PFSK-1 (cell line): ENCODE measurements at regions not wholly inside any gene's neighbourhood (a gene's known extent, or its start where the extent isn't known, plus 50 kb on each side); places are given as distances from the start of the nearest gene placed in this dataset.

Experiments used
- FOXP2 ChIP-seq: optimal IDR thresholded peaks from 2 replicates; pipeline ENCODE3; 2011; ENCODE audit warnings: borderline replicate concordance, control low read depth, inconsistent platforms; ENCODE audit not compliant: insufficient read depth; ENCODE audit errors: extremely low read length, extremely low read depth
- POLR2AphosphoS5 ChIP-seq: IDR thresholded peaks from 2 replicates; pipeline ENCODE4 v1.6.1; 2012; ENCODE audit warnings: low read depth, mild to moderate bottlenecking, control low read depth, low read length, moderate library complexity
- SIN3A ChIP-seq: IDR thresholded peaks from 2 replicates; pipeline ENCODE4 v1.6.1; 2012; ENCODE audit warnings: mild to moderate bottlenecking, low read length, moderate library complexity, borderline replicate concordance; ENCODE audit not compliant: insufficient read depth
- TAF1 ChIP-seq: IDR thresholded peaks from 2 replicates; pipeline ENCODE4 v1.6.1; 2012; ENCODE audit warnings: low read length, control low read depth, borderline replicate concordance; ENCODE audit not compliant: insufficient read depth
- TF ChIP-seq, protein P1 (sequence below), 2 experiments: IDR thresholded peaks; 2 replicates each; pipeline versions ENCODE4 v1.6.1 to v1.8.0; 2011 to 2012; ENCODE audit warnings: low read depth in 2 of 2, low read length in 2 of 2, control low read depth in 1 of 2, inconsistent platforms in 1 of 2, mild to moderate bottlenecking in 1 of 2, moderate library complexity in 1 of 2; ENCODE audit not compliant: insufficient read depth in 1 of 2

DNA sequence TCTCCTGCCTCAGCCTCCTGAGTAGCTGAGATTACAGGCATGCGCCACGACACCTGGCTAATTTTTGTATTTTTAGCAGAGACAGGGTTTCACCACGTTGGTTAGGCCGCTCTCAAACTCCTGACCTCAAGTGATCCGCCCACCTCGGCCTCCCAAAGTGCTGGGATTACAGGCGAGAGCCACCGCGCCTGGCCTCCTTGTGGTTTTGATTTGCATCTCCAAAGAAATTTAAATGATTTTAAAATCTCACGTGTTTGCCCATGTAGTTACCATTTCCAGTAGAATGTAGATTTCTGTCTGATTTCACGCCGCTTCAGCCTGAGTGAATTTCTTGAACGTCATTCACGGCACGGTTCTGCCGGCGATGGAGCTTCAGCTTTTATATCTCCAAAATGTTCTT, 55.8 kb downstream of the IGF2 start:
- no peak for TF ChIP-seq TAF1
- no peak for TF ChIP-seq SIN3A

DNA sequence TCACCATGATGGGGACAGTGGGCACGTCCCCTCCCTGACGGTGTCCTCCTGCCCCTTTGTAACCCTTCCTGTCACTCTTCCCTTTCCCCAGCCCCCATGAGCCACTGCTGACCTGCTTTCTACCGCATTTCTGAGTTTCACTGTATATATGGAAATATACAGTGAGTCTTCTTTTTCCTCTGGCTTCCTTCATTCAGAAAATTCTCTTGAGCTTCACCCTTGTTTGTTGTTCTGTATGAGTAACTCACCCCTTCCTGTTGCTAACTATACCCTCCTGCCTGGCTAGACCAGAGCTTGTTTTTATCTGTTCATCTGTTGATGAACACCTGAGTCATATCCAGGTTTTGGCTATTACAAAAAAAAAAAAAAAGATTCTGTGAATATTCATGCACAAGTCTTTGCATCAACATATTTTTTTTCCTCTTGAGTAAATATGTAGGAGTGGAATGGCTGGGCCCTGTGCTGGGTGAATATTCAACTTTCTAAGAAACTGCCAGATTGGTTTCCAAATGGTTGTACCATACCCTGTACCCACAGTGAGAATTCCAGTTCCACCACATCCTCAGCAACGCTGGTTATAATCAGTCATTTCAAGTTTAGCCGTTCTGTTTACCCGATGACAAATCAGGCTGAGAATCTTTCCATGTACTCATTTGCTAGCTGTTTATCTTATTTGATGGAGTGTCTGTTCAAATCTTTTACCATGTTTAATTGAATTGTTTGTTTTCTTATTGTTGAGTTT, 62.0 kb downstream of the IGF2 start:
- 0 out of 2 replicates have a peak, but pooled peaks have one; percentile 30 for TF ChIP-seq TAF1
- TF ChIP-seq POLR2AphosphoS5: peak; percentile 61
- TF ChIP-seq SIN3A: peak; percentile 38; the same call in 1 of the 2 replicates
- no peak for TF ChIP-seq FOXP2
- TF ChIP-seq, protein P1, sequence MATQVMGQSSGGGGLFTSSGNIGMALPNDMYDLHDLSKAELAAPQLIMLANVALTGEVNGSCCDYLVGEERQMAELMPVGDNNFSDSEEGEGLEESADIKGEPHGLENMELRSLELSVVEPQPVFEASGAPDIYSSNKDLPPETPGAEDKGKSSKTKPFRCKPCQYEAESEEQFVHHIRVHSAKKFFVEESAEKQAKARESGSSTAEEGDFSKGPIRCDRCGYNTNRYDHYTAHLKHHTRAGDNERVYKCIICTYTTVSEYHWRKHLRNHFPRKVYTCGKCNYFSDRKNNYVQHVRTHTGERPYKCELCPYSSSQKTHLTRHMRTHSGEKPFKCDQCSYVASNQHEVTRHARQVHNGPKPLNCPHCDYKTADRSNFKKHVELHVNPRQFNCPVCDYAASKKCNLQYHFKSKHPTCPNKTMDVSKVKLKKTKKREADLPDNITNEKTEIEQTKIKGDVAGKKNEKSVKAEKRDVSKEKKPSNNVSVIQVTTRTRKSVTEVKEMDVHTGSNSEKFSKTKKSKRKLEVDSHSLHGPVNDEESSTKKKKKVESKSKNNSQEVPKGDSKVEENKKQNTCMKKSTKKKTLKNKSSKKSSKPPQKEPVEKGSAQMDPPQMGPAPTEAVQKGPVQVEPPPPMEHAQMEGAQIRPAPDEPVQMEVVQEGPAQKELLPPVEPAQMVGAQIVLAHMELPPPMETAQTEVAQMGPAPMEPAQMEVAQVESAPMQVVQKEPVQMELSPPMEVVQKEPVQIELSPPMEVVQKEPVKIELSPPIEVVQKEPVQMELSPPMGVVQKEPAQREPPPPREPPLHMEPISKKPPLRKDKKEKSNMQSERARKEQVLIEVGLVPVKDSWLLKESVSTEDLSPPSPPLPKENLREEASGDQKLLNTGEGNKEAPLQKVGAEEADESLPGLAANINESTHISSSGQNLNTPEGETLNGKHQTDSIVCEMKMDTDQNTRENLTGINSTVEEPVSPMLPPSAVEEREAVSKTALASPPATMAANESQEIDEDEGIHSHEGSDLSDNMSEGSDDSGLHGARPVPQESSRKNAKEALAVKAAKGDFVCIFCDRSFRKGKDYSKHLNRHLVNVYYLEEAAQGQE (IDR thresholded peaks at IDR 0.05; ENCODE audit: insufficient read depth in 1 of 2, low read depth in 2 of 2, low read length in 2 of 2): 0 out of 4 replicates have a peak, but pooled peaks of 1 of the 2 experiments have one; percentile 7

DNA sequence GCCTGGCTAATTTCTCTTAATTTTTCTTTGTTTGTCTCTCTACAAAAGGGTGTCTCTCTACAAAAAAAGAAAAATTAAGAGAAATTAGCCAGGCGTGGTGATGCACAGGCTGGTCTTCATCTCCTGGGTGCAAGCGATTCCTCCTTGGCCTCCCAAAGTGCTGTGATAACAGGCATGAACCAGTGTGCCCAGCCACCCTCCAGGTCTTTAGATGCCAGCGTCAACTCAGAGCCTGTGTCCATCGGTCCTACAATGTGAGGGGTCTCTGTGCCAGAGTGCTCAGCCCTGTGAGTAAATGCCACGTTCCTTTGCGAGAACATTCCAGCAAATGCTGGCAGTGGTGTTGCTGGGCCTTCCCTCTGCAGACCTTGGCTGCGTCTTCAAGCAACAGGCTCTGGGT, 62.7 kb downstream of the IGF2 start:
- TF ChIP-seq POLR2AphosphoS5: no peak
- no peak for TF ChIP-seq SIN3A
- TF ChIP-seq FOXP2: no peak
- TF ChIP-seq TAF1: no peak
- TF ChIP-seq, protein P1 (IDR thresholded peaks at IDR 0.05; ENCODE audit: insufficient read depth in 1 of 2, low read depth in 2 of 2, low read length in 2 of 2): no peak

DNA sequence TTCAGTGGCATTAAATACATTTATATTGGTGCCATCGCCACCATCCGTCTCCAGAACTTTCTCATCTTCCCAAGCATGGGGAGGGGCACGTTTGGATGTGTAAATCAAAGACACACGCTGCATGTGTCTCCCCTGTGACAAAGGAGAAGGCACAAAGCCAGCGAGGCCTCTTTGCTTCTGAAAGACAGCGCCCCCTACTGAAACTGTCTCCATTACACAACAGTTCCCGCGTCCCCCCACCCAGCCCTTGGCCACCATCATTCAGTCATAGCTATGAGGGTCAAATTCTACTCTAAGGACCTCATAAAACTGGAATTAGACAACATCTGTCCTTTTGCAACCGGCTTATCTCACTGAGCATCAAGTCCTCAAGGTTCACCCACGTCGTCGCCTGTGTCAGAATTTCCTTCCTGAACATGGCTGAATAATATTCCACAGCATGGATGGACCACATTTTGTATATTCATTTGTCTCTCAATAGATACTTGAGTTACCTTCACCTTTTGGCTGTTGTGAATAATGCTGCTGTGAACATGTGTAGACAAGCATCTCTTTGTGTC, 64.8 kb downstream of the IGF2 start:
- TF ChIP-seq, protein P1 (IDR thresholded peaks at IDR 0.05; ENCODE audit: insufficient read depth in 1 of 2, low read depth in 2 of 2, low read length in 2 of 2): no peak
- no peak for TF ChIP-seq SIN3A
- TF ChIP-seq FOXP2: no peak
- TF ChIP-seq POLR2AphosphoS5: no peak
- TF ChIP-seq TAF1: no peak

DNA sequence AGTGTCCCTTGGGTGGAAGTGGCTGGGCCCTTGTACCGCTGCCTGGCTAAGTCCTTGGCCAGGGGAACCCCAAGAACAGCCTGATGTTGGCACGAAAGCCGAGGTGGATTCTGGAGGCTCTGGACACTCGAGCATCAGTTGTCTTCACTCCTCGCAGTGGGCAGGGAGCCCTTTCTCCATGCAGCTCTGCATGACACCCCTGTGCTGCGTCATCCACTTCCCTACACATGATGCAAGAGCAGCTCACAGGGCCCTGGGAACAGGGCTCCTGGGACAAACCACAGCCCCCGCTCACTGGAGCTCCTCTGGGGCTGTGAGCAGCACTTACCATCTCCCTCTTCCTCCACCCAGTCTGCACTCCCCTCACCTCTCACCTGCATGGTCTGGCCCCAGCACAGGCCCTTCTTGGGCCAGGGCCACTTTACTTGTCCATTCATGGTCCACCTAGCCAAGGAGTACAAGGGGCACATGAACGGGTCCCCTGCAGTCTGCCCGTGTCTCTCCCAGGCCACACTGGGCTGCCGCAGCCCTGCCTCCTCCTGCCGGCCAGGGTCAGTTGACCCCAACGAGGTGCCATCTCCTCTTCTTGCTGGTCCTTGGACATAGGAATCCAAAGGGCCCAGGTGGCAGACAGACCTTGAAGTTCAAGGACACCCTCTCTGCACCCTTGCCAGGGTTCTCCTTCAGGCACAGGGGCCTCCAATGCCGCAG, 66.5 kb downstream of the IGF2 start:
- TF ChIP-seq FOXP2 (no peak), SIN3A (no peak), TAF1 (no peak), POLR2AphosphoS5 (no peak)
- TF ChIP-seq, protein P1 (IDR thresholded peaks at IDR 0.05; ENCODE audit: insufficient read depth in 1 of 2, low read depth in 2 of 2, low read length in 2 of 2): no peak
